ENCODE measurements at regions not wholly inside any gene's neighbourhood (a gene's known extent, or its start where the extent isn't known, plus 50 kb on each side); places are given as distances from the start of the nearest gene placed in this dataset.
"Not testable (repeated sequence)": the region's sequence is repeated elsewhere in the genome, so short reads cannot be mapped to it uniquely, and the experiment has no call there.

- Histone ChIP-seq H3K9me3 (ENCODE audit: control insufficient read depth, insufficient read depth, low read depth, low read length) (no peaks in the 10 kb centered on the region), H3K27me3 (ENCODE audit: control insufficient read depth, insufficient read depth, low read length) (no peaks in the 10 kb centered on the region), H3K36me3 (ENCODE audit: control insufficient read depth, insufficient read depth, low read length) (no peaks in the 10 kb centered on the region), H3K27ac (ENCODE audit: low read depth, low read length) (no peak overlapping the region), H3K4me3 (ENCODE audit: low read depth, low read length) (no peak overlapping the region), H3K9ac (ENCODE audit: low read length) (no peak overlapping the region), H3K4me1 (ENCODE audit: control insufficient read depth, insufficient read depth, low read length) (peaks cover 10% of the 10 kb centered on the region)
These were observed 1343.4 kb downstream of the GRIK2 start for GRCh38 chr6:102736941-102737368.

DNA sequence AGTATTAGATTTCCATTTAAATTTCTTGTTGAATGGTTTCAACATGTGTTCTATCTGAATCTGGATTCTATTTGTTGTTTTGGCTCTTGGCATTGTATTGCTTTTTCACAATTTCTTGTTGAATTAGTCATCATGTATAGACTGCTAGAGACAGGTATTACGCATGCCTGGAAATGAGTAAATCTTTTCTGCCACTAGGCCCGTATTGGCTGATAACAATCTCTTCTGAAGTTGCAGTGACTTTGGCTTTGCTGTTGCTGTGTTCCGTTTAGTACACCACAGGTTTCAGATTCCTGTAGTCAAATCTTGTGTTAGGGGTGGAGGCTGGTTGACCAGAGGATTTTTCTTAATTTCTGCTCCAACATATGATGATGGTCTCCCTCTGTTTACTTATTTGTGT is 1339.4 kb downstream of the GRIK2 start:
- H3K36me3 ChIP-seq (ENCODE audit: control insufficient read depth, insufficient read depth, low read length) = no peaks in the 10 kb centered on the region
- H3K9me3 ChIP-seq (ENCODE audit: control insufficient read depth, insufficient read depth, low read depth, low read length) = no peaks in the 10 kb centered on the region
- no peak overlapping the region for H3K27ac ChIP-seq (ENCODE audit: low read depth, low read length)
- H3K27me3 ChIP-seq (ENCODE audit: control insufficient read depth, insufficient read depth, low read length) = no peaks in the 10 kb centered on the region
- 0 out of 2 replicates have a peak, but pooled peaks cover 5% of the 10 kb centered on the region for H3K4me1 ChIP-seq (ENCODE audit: control insufficient read depth, insufficient read depth, low read length)
- H3K9ac ChIP-seq (ENCODE audit: low read length) = no peak overlapping the region
- H3K4me3 ChIP-seq (ENCODE audit: low read depth, low read length) = no peak overlapping the region

DNA sequence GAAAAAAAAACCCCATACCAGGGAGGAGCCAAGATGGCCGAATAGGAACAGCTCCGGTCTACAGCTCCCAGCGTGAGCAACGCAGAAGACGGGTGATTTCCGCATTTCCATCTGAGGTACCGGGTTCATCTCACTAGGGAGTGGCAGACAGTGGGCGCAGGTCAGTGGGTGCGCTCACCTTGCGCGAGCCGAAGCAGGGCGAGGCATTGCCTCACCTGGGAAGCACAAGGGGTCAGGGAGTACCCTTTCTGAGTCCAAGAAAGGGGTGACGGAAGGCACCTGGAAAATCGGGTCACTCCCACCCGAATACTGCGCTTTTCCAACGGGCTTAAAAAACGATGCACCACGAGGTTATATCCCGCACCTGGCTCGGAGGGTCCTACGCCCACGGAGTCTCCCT is 1328.6 kb downstream of the GRIK2 start:
- not testable (repeated sequence) for H3K27ac ChIP-seq (ENCODE audit: low read depth, low read length); H3K36me3 ChIP-seq (ENCODE audit: control insufficient read depth, insufficient read depth, low read length); H3K4me3 ChIP-seq (ENCODE audit: low read depth, low read length)

GRCh38 chr6:102717737-102718456 is 1324.4 kb downstream of the GRIK2 start:
- no peak overlapping the region for H3K27ac ChIP-seq (ENCODE audit: low read depth, low read length)
- H3K4me3 ChIP-seq (ENCODE audit: low read depth, low read length) = no peak overlapping the region
- H3K9me3 ChIP-seq (ENCODE audit: control insufficient read depth, insufficient read depth, low read depth, low read length) = no peaks in the 10 kb centered on the region
- peaks cover 5% of the 10 kb centered on the region; the same call in 1 of the 2 replicates for H3K4me1 ChIP-seq (ENCODE audit: control insufficient read depth, insufficient read depth, low read length)
- no peak overlapping the region for H3K9ac ChIP-seq (ENCODE audit: low read length)
- H3K36me3 ChIP-seq (ENCODE audit: control insufficient read depth, insufficient read depth, low read length) = no peaks in the 10 kb centered on the region
- H3K27me3 ChIP-seq (ENCODE audit: control insufficient read depth, insufficient read depth, low read length) = no peaks in the 10 kb centered on the region

More for the DNA sequence above, 1328.6 kb downstream of the GRIK2 start:
- not testable (repeated sequence) for H3K9me3 ChIP-seq (ENCODE audit: control insufficient read depth, insufficient read depth, low read depth, low read length); H3K27me3 ChIP-seq (ENCODE audit: control insufficient read depth, insufficient read depth, low read length); H3K4me1 ChIP-seq (ENCODE audit: control insufficient read depth, insufficient read depth, low read length)
- peak overlapping the region; percentile 33 for H3K9ac ChIP-seq (ENCODE audit: low read length)

GRCh38 chr6:102717252-102717651 is 1323.7 kb downstream of the GRIK2 start:
- Histone ChIP-seq H3K27me3 (ENCODE audit: control insufficient read depth, insufficient read depth, low read length) (no peaks in the 10 kb centered on the region), H3K36me3 (ENCODE audit: control insufficient read depth, insufficient read depth, low read length) (no peaks in the 10 kb centered on the region), H3K27ac (ENCODE audit: low read depth, low read length) (no peak overlapping the region), H3K9me3 (ENCODE audit: control insufficient read depth, insufficient read depth, low read depth, low read length) (no peaks in the 10 kb centered on the region), H3K4me3 (ENCODE audit: low read depth, low read length) (no peak overlapping the region), H3K9ac (ENCODE audit: low read length) (no peak overlapping the region), H3K4me1 (ENCODE audit: control insufficient read depth, insufficient read depth, low read length) (peaks cover 5% of the 10 kb centered on the region; the same call in 1 of the 2 replicates)

DNA sequence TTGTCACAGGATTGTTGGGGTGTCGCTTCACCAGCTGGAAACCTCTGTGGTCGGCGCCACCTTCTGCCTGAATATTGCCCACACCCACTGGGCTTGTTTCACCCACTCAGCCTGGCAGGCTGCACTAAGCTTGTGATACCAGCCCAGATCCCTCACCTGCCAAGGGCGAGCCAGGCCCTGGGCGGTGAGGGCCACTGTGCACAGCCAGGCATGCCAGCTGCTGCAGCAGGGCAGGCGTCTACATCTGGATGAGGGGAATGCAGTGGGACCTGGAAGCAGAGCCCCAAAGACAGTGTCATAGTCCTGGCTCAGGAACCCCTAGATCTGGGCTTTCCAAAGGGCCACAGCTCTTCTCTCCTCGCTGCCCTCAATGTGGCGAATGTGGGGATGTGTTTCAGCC is 1307.5 kb downstream of the GRIK2 start:
- Histone ChIP-seq H3K36me3 (ENCODE audit: control insufficient read depth, insufficient read depth, low read length) (no peaks in the 10 kb centered on the region), H3K27ac (ENCODE audit: low read depth, low read length) (no peak overlapping the region), H3K27me3 (ENCODE audit: control insufficient read depth, insufficient read depth, low read length) (no peaks in the 10 kb centered on the region), H3K9ac (ENCODE audit: low read length) (no peak overlapping the region), H3K4me3 (ENCODE audit: low read depth, low read length) (no peak overlapping the region), H3K4me1 (ENCODE audit: control insufficient read depth, insufficient read depth, low read length) (no peaks in the 10 kb centered on the region), H3K9me3 (ENCODE audit: control insufficient read depth, insufficient read depth, low read depth, low read length) (no peaks in the 10 kb centered on the region)

GRCh38 chr6:102686461-102686860 is 1293.0 kb downstream of the GRIK2 start:
- Histone ChIP-seq H3K27ac (ENCODE audit: low read depth, low read length) (no peak overlapping the region), H3K4me1 (ENCODE audit: control insufficient read depth, insufficient read depth, low read length) (no peaks in the 10 kb centered on the region), H3K9ac (ENCODE audit: low read length) (no peak overlapping the region)

DNA sequence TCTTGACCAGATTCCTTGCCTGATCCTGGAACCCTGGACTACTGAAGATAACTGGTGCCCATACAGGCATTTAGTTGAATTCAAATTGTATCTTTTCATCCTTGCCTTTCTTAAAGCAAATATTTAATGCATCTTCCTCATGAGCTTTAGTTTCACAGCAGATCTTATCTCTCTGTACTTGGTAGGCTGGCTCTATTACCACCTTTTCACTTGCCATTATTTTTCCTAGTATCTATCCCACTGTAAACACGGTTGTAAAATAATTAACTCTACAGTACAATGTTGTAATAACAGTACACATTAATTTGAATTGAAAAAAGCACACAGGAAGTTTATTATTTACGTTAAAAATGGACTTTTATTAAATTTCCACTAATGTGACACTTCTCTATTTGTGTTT is 1286.9 kb downstream of the GRIK2 start:
- no peaks in the 10 kb centered on the region for H3K36me3 ChIP-seq (ENCODE audit: control insufficient read depth, insufficient read depth, low read length)

More at GRCh38 chr6:102686461-102686860, 1293.0 kb downstream of the GRIK2 start:
- H3K9me3 ChIP-seq (ENCODE audit: control insufficient read depth, insufficient read depth, low read depth, low read length) = no peaks in the 10 kb centered on the region
- H3K4me3 ChIP-seq (ENCODE audit: low read depth, low read length) = no peak overlapping the region
- no peaks in the 10 kb centered on the region for H3K27me3 ChIP-seq (ENCODE audit: control insufficient read depth, insufficient read depth, low read length)
- no peaks in the 10 kb centered on the region for H3K36me3 ChIP-seq (ENCODE audit: control insufficient read depth, insufficient read depth, low read length)

DNA sequence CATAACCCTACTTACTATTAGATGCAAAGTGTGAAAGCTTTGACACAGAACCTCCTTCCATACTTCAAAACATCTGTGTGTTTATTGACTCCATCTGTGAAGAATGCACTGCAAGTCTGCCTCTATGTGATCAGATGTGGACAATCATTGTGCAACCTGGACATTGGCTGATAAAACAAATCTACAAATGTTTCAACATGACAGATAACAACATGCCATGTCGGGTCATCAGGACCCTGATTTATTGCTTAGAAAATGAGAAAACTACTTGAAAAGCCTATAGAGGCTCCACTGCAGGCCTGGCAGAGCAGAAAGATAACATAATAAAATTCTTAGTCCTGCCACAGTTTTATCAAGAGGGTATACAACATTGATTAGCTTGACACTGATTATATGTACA is 1286.4 kb downstream of the GRIK2 start:
- no peaks in the 10 kb centered on the region for H3K9me3 ChIP-seq (ENCODE audit: control insufficient read depth, insufficient read depth, low read depth, low read length)
- H3K27me3 ChIP-seq (ENCODE audit: control insufficient read depth, insufficient read depth, low read length) = no peaks in the 10 kb centered on the region
- H3K4me1 ChIP-seq (ENCODE audit: control insufficient read depth, insufficient read depth, low read length) = no peaks in the 10 kb centered on the region
- no peak overlapping the region for H3K4me3 ChIP-seq (ENCODE audit: low read depth, low read length)
- no peaks in the 10 kb centered on the region for H3K36me3 ChIP-seq (ENCODE audit: control insufficient read depth, insufficient read depth, low read length)
- H3K27ac ChIP-seq (ENCODE audit: low read depth, low read length) = no peak overlapping the region
- no peak overlapping the region for H3K9ac ChIP-seq (ENCODE audit: low read length)

More for the DNA sequence above, 1286.9 kb downstream of the GRIK2 start:
- Histone ChIP-seq H3K9me3 (ENCODE audit: control insufficient read depth, insufficient read depth, low read depth, low read length) (no peaks in the 10 kb centered on the region), H3K9ac (ENCODE audit: low read length) (no peak overlapping the region), H3K27ac (ENCODE audit: low read depth, low read length) (no peak overlapping the region), H3K4me1 (ENCODE audit: control insufficient read depth, insufficient read depth, low read length) (no peaks in the 10 kb centered on the region), H3K27me3 (ENCODE audit: control insufficient read depth, insufficient read depth, low read length) (no peaks in the 10 kb centered on the region), H3K4me3 (ENCODE audit: low read depth, low read length) (no peak overlapping the region)

DNA sequence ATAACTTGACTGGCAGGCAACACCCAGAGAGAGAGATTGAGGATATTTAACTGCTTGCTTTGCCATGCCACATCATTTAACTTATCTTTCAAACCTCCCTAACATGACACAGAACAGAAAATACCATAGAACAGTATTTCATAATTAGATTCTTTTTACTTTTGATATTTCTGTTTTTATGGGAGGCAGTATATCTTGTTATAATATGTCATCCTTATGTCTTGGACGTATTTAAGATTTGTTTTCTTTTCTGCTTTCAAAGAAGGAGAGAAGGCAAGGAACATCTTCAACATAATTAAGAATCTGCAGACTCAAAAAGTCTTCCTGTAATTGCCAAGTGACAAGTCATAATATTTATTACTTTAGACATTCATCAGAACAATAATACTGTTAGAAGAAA is 1283.7 kb downstream of the GRIK2 start:
- Histone ChIP-seq H3K4me3 (ENCODE audit: low read depth, low read length) (no peak overlapping the region), H3K4me1 (ENCODE audit: control insufficient read depth, insufficient read depth, low read length) (no peaks in the 10 kb centered on the region), H3K9ac (ENCODE audit: low read length) (no peak overlapping the region), H3K36me3 (ENCODE audit: control insufficient read depth, insufficient read depth, low read length) (no peaks in the 10 kb centered on the region), H3K27ac (ENCODE audit: low read depth, low read length) (no peak overlapping the region), H3K9me3 (ENCODE audit: control insufficient read depth, insufficient read depth, low read depth, low read length) (no peaks in the 10 kb centered on the region), H3K27me3 (ENCODE audit: control insufficient read depth, insufficient read depth, low read length) (no peaks in the 10 kb centered on the region)

DNA sequence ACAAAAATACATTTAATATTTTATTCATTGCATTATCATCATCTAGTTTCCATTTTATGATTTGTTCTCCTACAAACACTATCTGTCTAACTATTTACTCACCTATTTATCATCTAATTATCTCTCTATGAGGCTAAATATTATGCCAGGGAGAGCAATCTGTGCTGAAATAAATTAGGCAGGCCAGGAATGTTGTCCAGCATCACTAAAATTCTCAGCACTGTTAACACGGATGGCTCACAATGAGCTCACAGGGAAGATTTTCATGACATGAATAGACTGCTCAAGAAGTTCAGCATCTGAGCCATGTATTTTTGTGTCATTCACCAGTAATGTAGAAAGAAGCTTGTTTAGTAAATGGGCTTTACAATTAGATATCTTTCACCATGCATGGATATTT is 1277.2 kb downstream of the GRIK2 start:
- H3K4me3 ChIP-seq (ENCODE audit: low read depth, low read length) = no peak overlapping the region
- no peaks in the 10 kb centered on the region for H3K4me1 ChIP-seq (ENCODE audit: control insufficient read depth, insufficient read depth, low read length)
- H3K27ac ChIP-seq (ENCODE audit: low read depth, low read length) = no peak overlapping the region
- H3K9me3 ChIP-seq (ENCODE audit: control insufficient read depth, insufficient read depth, low read depth, low read length) = no peaks in the 10 kb centered on the region
- no peaks in the 10 kb centered on the region for H3K36me3 ChIP-seq (ENCODE audit: control insufficient read depth, insufficient read depth, low read length)
- no peak overlapping the region for H3K9ac ChIP-seq (ENCODE audit: low read length)
- no peaks in the 10 kb centered on the region for H3K27me3 ChIP-seq (ENCODE audit: control insufficient read depth, insufficient read depth, low read length)

Measured in HUES6 (cell line).